H1 (cell line): ENCODE measurements at regions not wholly inside any gene's neighbourhood (a gene's known extent, or its start where the extent isn't known, plus 50 kb on each side); places are given as distances from the start of the nearest gene placed in this dataset.

Source experiments
- CTCF ChIA-PET: fragments of 300-600 bp; sonication (Branson Sonifier 250); formaldehyde crosslinking; loops from one replicate; lab custom pipeline; 2021; ENCODE audit not compliant: partially characterized antibody; lab: Charles Lee
- POLR2A ChIA-PET: fragments of 300-600 bp; sonication (Branson Sonifier 250); formaldehyde crosslinking; loops from one replicate; lab custom pipeline; 2021; ENCODE audit warnings: inconsistent platforms; ENCODE audit not compliant: partially characterized antibody; lab: Charles Lee
- DNase-seq, 2 experiments: peaks; one replicate each; pipeline versions ENCODE4 v3.0.0 to v3.0.0-alpha.2; 2010 to 2022; ENCODE audit warnings: low spot score in 2 of 2, low read depth in 1 of 2, mixed read lengths in 1 of 2
- FAIRE-seq: peaks from 2 replicates; lab custom pipeline; 2011; peaks lifted over from hg19 to GRCh38; lab: Jason Lieb, UNC
- H2AFZ ChIP-seq: 2 replicates; pipeline ENCODE4 v1.8.1; 2012; ENCODE audit warnings: low read length, inconsistent platforms
- H2AK5ac ChIP-seq: 2 replicates; pipeline ENCODE4 v1.6.1; 2013; ENCODE audit warnings: low read depth, low read length
- H2BK120ac ChIP-seq: replicated peaks from 2 replicates; pipeline ENCODE3; 2013; ENCODE audit warnings: low read depth, low read length, inconsistent platforms
- H2BK12ac ChIP-seq: 2 replicates; pipeline ENCODE4 v1.6.1; 2013; ENCODE audit warnings: low read depth, low read length
- H2BK15ac ChIP-seq: 2 replicates; pipeline ENCODE4 v1.6.1; 2013; ENCODE audit warnings: low read length
- H2BK20ac ChIP-seq: 2 replicates; pipeline ENCODE4 v1.6.1; 2013; ENCODE audit warnings: low read length
- H2BK5ac ChIP-seq: 2 replicates; pipeline ENCODE4 v1.6.1; 2013; ENCODE audit warnings: low read depth, low read length
- H3K14ac ChIP-seq: 2 replicates; pipeline ENCODE4 v1.6.1; 2013; ENCODE audit warnings: inconsistent platforms; ENCODE audit not compliant: insufficient read length
- H3K18ac ChIP-seq: 2 replicates; pipeline ENCODE4 v1.6.1; 2013; ENCODE audit warnings: low read length; ENCODE audit errors: extremely low read depth
- H3K23ac ChIP-seq: 2 replicates; pipeline ENCODE4 v1.6.1; 2013; ENCODE audit warnings: inconsistent platforms; ENCODE audit not compliant: insufficient read length
- H3K23me2 ChIP-seq: 2 replicates; pipeline ENCODE4 v1.6.1; 2013; ENCODE audit warnings: low read depth, low read length
- H3K27ac ChIP-seq: 2 replicates; pipeline ENCODE4 v1.6.1; 2011; ENCODE audit warnings: low read depth, low read length, inconsistent platforms
- H3K27me3 ChIP-seq, 4 experiments: replicated peaks in 1 of 4; 1 replicate in 1 of 4; 2 replicates in 3 of 4; pipeline versions ENCODE4 v1.6.1 to v1.8.1; 2011 to 2013; ENCODE audit warnings: low read length in 3 of 4, mild to moderate bottlenecking in 3 of 4, inconsistent platforms in 2 of 4, mixed read lengths in 2 of 4, moderate library complexity in 1 of 4; ENCODE audit not compliant: control insufficient read depth in 3 of 4, insufficient read depth in 3 of 4; ENCODE audit errors: extremely low read depth in 1 of 4
- H3K36me3 ChIP-seq, 4 experiments: 2 replicates each; pipeline versions ENCODE4 v1.6.1 to v1.8.1; 2011 to 2013; ENCODE audit warnings: mild to moderate bottlenecking in 4 of 4, low read length in 3 of 4, moderate library complexity in 2 of 4, control low read depth in 1 of 4, inconsistent platforms in 1 of 4; ENCODE audit not compliant: insufficient read depth in 4 of 4, control insufficient read depth in 2 of 4
- H3K4ac ChIP-seq: replicated peaks from 2 replicates; pipeline ENCODE3; 2013; ENCODE audit warnings: low read length, low read depth, mixed read lengths, inconsistent platforms; ENCODE audit not compliant: insufficient read length
- H3K4me1 ChIP-seq, 4 experiments: replicated peaks in 1 of 4; 1 replicate in 1 of 4; 2 replicates in 3 of 4; pipeline versions ENCODE4 v1.6.1 to v1.8.1; 2011 to 2013; ENCODE audit warnings: low read length in 3 of 4, inconsistent platforms in 2 of 4, mixed read lengths in 1 of 4; ENCODE audit not compliant: insufficient read depth in 4 of 4, control insufficient read depth in 3 of 4
- H3K4me2 ChIP-seq, 2 experiments: 2 replicates each; pipeline versions ENCODE4 v1.6.1 to v1.8.1; 2011 to 2013; ENCODE audit warnings: low read depth in 2 of 2, low read length in 2 of 2, control low read depth in 1 of 2, inconsistent platforms in 1 of 2, mild to moderate bottlenecking in 1 of 2; ENCODE audit not compliant: insufficient read depth in 1 of 2
- H3K4me3 ChIP-seq, 4 experiments: fragments of 200-600, 300-600 bp in 1 of 4; sonication (generic), shearing (Covaris generic), sonication (Bioruptor Twin) in 1 of 4; 2 replicates each; pipeline versions ENCODE4 v1.5.1 to v1.8.1; 2011 to 2016; ENCODE audit warnings: low read length in 4 of 4, low read depth in 3 of 4, control low read depth in 2 of 4, inconsistent platforms in 2 of 4, mild to moderate bottlenecking in 2 of 4, mixed read lengths in 1 of 4, moderate library complexity in 1 of 4; ENCODE audit not compliant: insufficient read depth in 2 of 4; ENCODE audit errors: extremely low read depth in 1 of 4
- H3K56ac ChIP-seq: replicated peaks from 2 replicates; pipeline ENCODE3; 2013; ENCODE audit warnings: low read depth, mild to moderate bottlenecking, mixed read lengths, low read length, inconsistent platforms; ENCODE audit not compliant: insufficient read length
- H3K79me1 ChIP-seq: 2 replicates; pipeline ENCODE4 v1.6.1; 2013; ENCODE audit warnings: low read depth, low read length, control low read depth
- H3K79me2 ChIP-seq, 2 experiments: 2 replicates each; pipeline versions ENCODE4 v1.6.1 to v1.8.1; 2012 to 2013; ENCODE audit warnings: low read length in 2 of 2, mild to moderate bottlenecking in 2 of 2, inconsistent platforms in 1 of 2; ENCODE audit not compliant: insufficient read depth in 2 of 2, control insufficient read depth in 1 of 2
- H3K9ac ChIP-seq, 4 experiments: replicated peaks in 1 of 4; 1 replicate in 1 of 4; 2 replicates in 3 of 4; pipeline versions ENCODE4 v1.6.1 to v1.8.1; 2011 to 2013; ENCODE audit warnings: low read depth in 3 of 4, low read length in 3 of 4, control low read depth in 2 of 4, mild to moderate bottlenecking in 2 of 4, moderate library complexity in 2 of 4, inconsistent platforms in 1 of 4; ENCODE audit errors: extremely low read depth in 1 of 4
- H3K9me3 ChIP-seq, 2 experiments: 2 replicates each; pipeline versions ENCODE4 v1.6.1 to v1.8.1; 2012 to 2013; ENCODE audit warnings: mild to moderate bottlenecking in 2 of 2, moderate library complexity in 2 of 2, control low read depth in 1 of 2, inconsistent platforms in 1 of 2, low read depth in 1 of 2, low read length in 1 of 2, mixed read lengths in 1 of 2; ENCODE audit not compliant: insufficient read depth in 2 of 2
- H4K20me1 ChIP-seq, 2 experiments: replicated peaks in 1 of 2; 2 replicates each; pipeline versions ENCODE3 to v1.8.1; 2011 to 2013; ENCODE audit warnings: inconsistent platforms in 2 of 2, low read length in 2 of 2, mild to moderate bottlenecking in 1 of 2; ENCODE audit not compliant: insufficient read depth in 2 of 2, control insufficient read depth in 1 of 2
- H4K5ac ChIP-seq: 2 replicates; pipeline ENCODE4 v1.6.1; 2013; ENCODE audit warnings: low read length, low read depth, mixed read lengths, inconsistent platforms; ENCODE audit not compliant: insufficient read length
- H4K8ac ChIP-seq: 2 replicates; pipeline ENCODE4 v1.8.0; 2013; ENCODE audit warnings: mild to moderate bottlenecking, moderate library complexity, low read length, inconsistent platforms; ENCODE audit not compliant: insufficient read depth; ENCODE audit errors: extremely low read depth
- H4K91ac ChIP-seq: replicated peaks from 2 replicates; pipeline ENCODE3; 2013; ENCODE audit warnings: low read length, mixed read lengths, inconsistent platforms; ENCODE audit not compliant: insufficient read length
- JUN ChIP-seq: IDR thresholded peaks from 2 replicates; pipeline ENCODE4 v1.6.1; 2011; ENCODE audit warnings: low read depth, mild to moderate bottlenecking, improper control_type of control experiment, low read length
- JUND ChIP-seq: IDR thresholded peaks from 2 replicates; pipeline ENCODE4 v1.6.1; 2011; ENCODE audit warnings: mild to moderate bottlenecking, improper control_type of control experiment, low read length
- MAFK ChIP-seq: IDR thresholded peaks from 2 replicates; pipeline ENCODE4 v1.6.1; 2012; ENCODE audit warnings: low read depth, mild to moderate bottlenecking, improper control_type of control experiment, low read length
- NANOG ChIP-seq: IDR thresholded peaks from 2 replicates; pipeline ENCODE4 v1.6.1; 2011; ENCODE audit warnings: low read length, low read depth, mild to moderate bottlenecking, inconsistent platforms; ENCODE audit not compliant: insufficient read depth, poor library complexity, severe bottlenecking
- POU5F1 ChIP-seq: IDR thresholded peaks from 2 replicates; pipeline ENCODE4 v1.6.1; 2011; ENCODE audit warnings: low read depth, mild to moderate bottlenecking, low read length, moderate library complexity
- RXRA ChIP-seq: IDR thresholded peaks from 2 replicates; pipeline ENCODE4 v1.6.1; 2011; ENCODE audit warnings: low read depth, mild to moderate bottlenecking, low read length, moderate library complexity; ENCODE audit not compliant: insufficient read depth
- WGBS, 2 experiments: shearing (Covaris generic) in 1 of 2; methylation state at CpG; one replicate each; pipeline versions ENCODE4 v1.1.6 to v1.1.7; 2013 to 2015; ENCODE audit warnings: low lambda C conversion rate in 2 of 2, mixed read lengths in 2 of 2, inconsistent platforms in 1 of 2, low coverage in 1 of 2, missing lambda C conversion rate in 1 of 2; ENCODE audit not compliant: insufficient replicate concordance in 2 of 2, insufficient coverage in 1 of 2, insufficient read length in 1 of 2; ENCODE audit errors: extremely low coverage in 1 of 2, missing lambda C conversion rate in 1 of 2; 5-methylcytosine and 5-hydroxymethylcytosine counted together

DNA sequence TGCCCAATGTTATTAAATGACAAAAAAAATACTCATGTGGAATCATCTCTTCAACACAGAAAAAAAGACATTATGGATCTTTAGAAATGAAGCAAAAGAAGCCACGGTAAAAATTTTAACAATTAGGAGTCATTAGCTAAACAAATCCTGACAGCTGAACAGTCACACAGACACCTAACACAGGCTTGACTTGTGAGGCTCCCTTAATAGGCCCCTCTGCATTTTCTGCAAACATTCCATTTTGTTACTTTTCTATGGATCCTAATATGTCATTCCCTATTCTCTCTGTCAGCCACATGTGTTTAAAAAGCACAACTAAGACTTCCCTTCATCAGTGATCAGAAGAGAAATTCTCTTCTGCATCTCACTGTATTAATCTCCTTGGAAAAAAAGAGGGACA is 1331.5 kb downstream of the CDH8 start:
- Histone ChIP-seq H3K79me2 (no peaks in the 10 kb centered on the region), H3K4me3 (no peak overlapping the region), H4K5ac (no peak overlapping the region), H3K9me3 (no peaks in the 10 kb centered on the region), H3K4me1 (no peaks in the 10 kb centered on the region), H2BK15ac (no peak overlapping the region), H4K20me1 (no peaks in the 10 kb centered on the region), H3K23ac (no peak overlapping the region), H4K91ac (no peak overlapping the region), H3K27me3 (no peaks in the 10 kb centered on the region), H2BK120ac (no peak overlapping the region), H2AFZ (no peak overlapping the region), H3K14ac (no peak overlapping the region), H3K79me1 (no peaks in the 10 kb centered on the region), H3K56ac (no peak overlapping the region), H3K4me2 (no peak overlapping the region), H3K27ac (no peak overlapping the region), H3K4ac (no peak overlapping the region), H3K23me2 (no peaks in the 10 kb centered on the region), H3K36me3 (no peaks in the 10 kb centered on the region), H2BK5ac (no peak overlapping the region), H3K18ac (no peak overlapping the region), H3K9ac (no peak overlapping the region), H4K8ac (no peak overlapping the region), H2BK12ac (no peak overlapping the region), H2AK5ac (no peak overlapping the region), H2BK20ac (no peak overlapping the region)
- POLR2A ChIA-PET = no interaction called here
- DNase-seq (no peak), FAIRE-seq (no peak)
- CTCF ChIA-PET = no interaction called here
- 94% methylated on average over 1 of the region's 1 CpG; no CpG with 5 or more reads in 1 of the 2 experiments for WGBS, 2 experiments
- no peak for TF ChIP-seq POU5F1
- no peak for TF ChIP-seq RXRA
- TF ChIP-seq JUN = no peak
- TF ChIP-seq MAFK = no peak
- TF ChIP-seq NANOG = no peak
- TF ChIP-seq JUND = no peak
